Stomach (tissue), 8 donors: ENCODE measurements at regions not wholly inside any gene's neighbourhood (a gene's known extent, or its start where the extent isn't known, plus 50 kb on each side); places are given as distances from the start of the nearest gene placed in this dataset.

Experiments used
- DNase-seq, 2 donors: peaks; one replicate each; pipeline versions ENCODE4 v3.0.0 to v3.0.0-alpha.2; 2013 to 2019
- H3K27ac ChIP-seq, 5 donors: fragments of 200-600 bp in 4 of 5; sonication (generic) in 4 of 5; one replicate each; pipeline ENCODE4 v1.5.1; 2013 to 2019; ENCODE audit warnings: mild to moderate bottlenecking in 1 of 5, moderate library complexity in 1 of 5
- H3K27me3 ChIP-seq, 3 donors: fragments of 200-600 bp; sonication (generic); one replicate each; pipeline ENCODE4 v1.5.1; 2017 to 2019; ENCODE audit warnings: mixed run types in 1 of 3
- H3K36me3 ChIP-seq, 4 donors: fragments of 200-600 bp; sonication (generic); 1 replicate in 3 of 4; 2 replicates in 1 of 4; pipeline ENCODE4 v1.5.1; 2016 to 2019
- H3K4me1 ChIP-seq, 4 donors: fragments of 200-600 bp; sonication (generic); one replicate each; pipeline ENCODE4 v1.5.1; 2016 to 2019
- H3K4me3 ChIP-seq, 4 donors: fragments of 200-600 bp; sonication (generic) in 3 of 4; one replicate each; pipeline ENCODE4 v1.5.1; 2016 to 2019; ENCODE audit warnings: mild to moderate bottlenecking in 1 of 4
- H3K9me3 ChIP-seq, 4 donors: fragments of 200-600 bp; sonication (generic); one replicate each; pipeline ENCODE4 v1.5.1; 2016 to 2019
- EP300 ChIP-seq: sonication (generic); formaldehyde crosslinking; IDR thresholded peaks from one replicate; pipeline ENCODE4 v1.6.1; 2017; ENCODE audit warnings: antibody characterized with exemption
- POLR2A ChIP-seq, 4 donors: fragments of 450-650 bp; IDR thresholded peaks; one replicate each; pipeline ENCODE4 v1.6.1; 2016; ENCODE audit warnings: antibody characterized with exemption in 4 of 4, control low read depth in 2 of 4, mild to moderate bottlenecking in 1 of 4, moderate library complexity in 1 of 4
- POLR2AphosphoS5 ChIP-seq, 3 donors: sonication (generic); formaldehyde crosslinking; IDR thresholded peaks; one replicate each; pipeline ENCODE4 v1.6.1; 2016; ENCODE audit warnings: antibody characterized with exemption in 3 of 3
- WGBS, 5 donors: extraction: QIAGEN DNeasy Blood & Tissue Kit in 3 of 5; methylation state at CpG; one replicate each; pipeline versions ENCODE4 v1.1.5 to v1.1.7; 2013 to 2018; 5-methylcytosine and 5-hydroxymethylcytosine counted together
- intact Hi-C: fragments of 100-400 bp; cut with DNase I; formaldehyde crosslinking; loops from one replicate; pipeline ENCODE4 v1.15.1; 2023; ENCODE audit warnings: low total_unique reads
- TF ChIP-seq, protein P1 (sequence below), 7 experiments: fragments of 450-650 bp in 4 of 7; fragments of 200-600 bp in 3 of 7; sonication (generic) in 3 of 7; IDR thresholded peaks; one replicate each; pipeline ENCODE4 v1.5.1; 2016 to 2019; ENCODE audit warnings: antibody characterized with exemption in 7 of 7, control low read depth in 2 of 7, mild to moderate bottlenecking in 1 of 7
- donor health status: healthy with polysubstance abuse.
- donor health status: Bipolar disorder and iron deficiency.
- donor health status: healthy.

DNA sequence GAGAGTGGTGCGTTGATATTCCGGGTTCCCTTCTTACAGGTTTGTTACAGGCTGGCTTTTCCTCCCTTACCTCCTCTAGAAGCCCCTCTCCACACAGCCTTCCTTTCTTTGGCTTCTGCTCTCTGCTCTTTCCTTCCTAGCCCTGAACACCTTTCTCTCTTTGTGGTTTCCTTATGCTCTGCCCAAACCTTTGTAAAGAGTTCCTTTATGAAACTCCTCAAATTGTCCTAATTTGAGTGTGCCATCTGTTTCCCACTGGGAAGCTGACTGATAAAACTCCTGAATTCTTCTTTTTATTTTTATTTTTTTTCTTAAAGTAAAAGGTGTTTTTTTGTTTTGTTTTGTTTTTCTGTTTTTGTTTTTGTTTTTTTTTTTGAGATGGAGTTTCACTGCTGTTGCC, 60.1 kb upstream of the OTX2 start:
- Histone ChIP-seq H3K36me3 (no peaks in the 10 kb centered on the region), H3K4me3 (no peak overlapping the region), H3K27me3 (no peaks in the 10 kb centered on the region), H3K9me3 (no peaks in the 10 kb centered on the region), H3K4me1 (no peaks in the 10 kb centered on the region), H3K27ac (no peak overlapping the region)
- intact Hi-C loops = no loop called here
- 88 to 98% (median 93%) methylated on average over 2 of the region's 2 CpGs for WGBS, 5 donors
- TF ChIP-seq EP300 (no peak), POLR2A (IDR thresholded peaks at IDR 0.05) (no peak), POLR2AphosphoS5 (IDR thresholded peaks at IDR 0.05) (no peak)
- TF ChIP-seq, protein P1, sequence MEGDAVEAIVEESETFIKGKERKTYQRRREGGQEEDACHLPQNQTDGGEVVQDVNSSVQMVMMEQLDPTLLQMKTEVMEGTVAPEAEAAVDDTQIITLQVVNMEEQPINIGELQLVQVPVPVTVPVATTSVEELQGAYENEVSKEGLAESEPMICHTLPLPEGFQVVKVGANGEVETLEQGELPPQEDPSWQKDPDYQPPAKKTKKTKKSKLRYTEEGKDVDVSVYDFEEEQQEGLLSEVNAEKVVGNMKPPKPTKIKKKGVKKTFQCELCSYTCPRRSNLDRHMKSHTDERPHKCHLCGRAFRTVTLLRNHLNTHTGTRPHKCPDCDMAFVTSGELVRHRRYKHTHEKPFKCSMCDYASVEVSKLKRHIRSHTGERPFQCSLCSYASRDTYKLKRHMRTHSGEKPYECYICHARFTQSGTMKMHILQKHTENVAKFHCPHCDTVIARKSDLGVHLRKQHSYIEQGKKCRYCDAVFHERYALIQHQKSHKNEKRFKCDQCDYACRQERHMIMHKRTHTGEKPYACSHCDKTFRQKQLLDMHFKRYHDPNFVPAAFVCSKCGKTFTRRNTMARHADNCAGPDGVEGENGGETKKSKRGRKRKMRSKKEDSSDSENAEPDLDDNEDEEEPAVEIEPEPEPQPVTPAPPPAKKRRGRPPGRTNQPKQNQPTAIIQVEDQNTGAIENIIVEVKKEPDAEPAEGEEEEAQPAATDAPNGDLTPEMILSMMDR (IDR thresholded peaks at IDR 0.05) = no peak
- DNase-seq = no peak

DNA sequence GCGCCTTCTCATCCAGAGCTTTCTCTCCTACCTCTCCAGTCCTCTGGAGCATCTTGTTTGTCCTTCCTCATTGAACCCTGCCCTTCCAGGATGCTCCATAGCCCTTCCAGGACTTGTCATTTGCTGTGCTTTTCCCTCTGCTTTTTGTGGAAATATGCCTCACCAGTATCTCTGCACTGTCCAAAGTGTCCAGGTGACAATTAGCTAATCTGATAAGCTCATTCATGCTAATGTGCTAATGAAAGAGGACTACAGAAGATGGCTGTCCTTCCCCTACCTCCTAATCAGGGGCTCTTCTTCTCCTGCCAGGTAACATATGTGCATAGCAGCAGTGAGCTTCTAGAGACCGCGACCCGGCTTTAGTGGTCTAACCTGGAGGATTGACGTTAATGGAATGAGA, 58.4 kb upstream of the OTX2 start:
- Histone ChIP-seq H3K27ac (no peak overlapping the region), H3K27me3 (peaks cover 0 to 2% (median 0%) of the 10 kb centered on the region in 3 donors), H3K9me3 (no peaks in the 10 kb centered on the region), H3K36me3 (no peaks in the 10 kb centered on the region), H3K4me1 (no peaks in the 10 kb centered on the region), H3K4me3 (no peak overlapping the region)
- no peak for DNase-seq
- TF ChIP-seq, protein P1 (IDR thresholded peaks at IDR 0.05) = no peak
- TF ChIP-seq POLR2AphosphoS5 (IDR thresholded peaks at IDR 0.05) (no peak), EP300 (no peak), POLR2A (IDR thresholded peaks at IDR 0.05) (no peak)
- intact Hi-C loops = no loop called here
- 80 to 89% (median 87%) methylated on average over 5 of the region's 5 CpGs for WGBS, 5 donors

DNA sequence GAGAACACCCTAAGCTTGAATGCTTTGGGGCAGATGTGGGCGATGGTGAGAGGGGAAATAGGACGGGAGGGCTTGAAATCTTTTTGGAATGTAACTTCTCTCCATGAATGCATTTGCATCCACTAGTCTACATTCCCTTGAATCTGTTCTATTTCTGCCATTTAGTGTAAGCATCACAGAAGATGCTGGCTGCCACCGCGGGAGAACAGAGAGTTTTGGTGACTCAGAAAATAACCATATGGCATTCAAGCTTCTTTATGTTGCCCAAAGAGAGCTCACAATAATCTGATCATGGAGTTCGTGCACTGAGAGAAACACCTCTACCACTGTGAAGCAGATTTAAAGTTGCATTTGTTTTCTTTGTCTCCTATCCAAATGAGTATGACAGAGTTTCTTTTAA, 52.6 kb upstream of the OTX2 start:
- H3K36me3 ChIP-seq = no peaks in the 10 kb centered on the region
- H3K4me3 ChIP-seq = no peak overlapping the region
- no peaks in the 10 kb centered on the region for H3K4me1 ChIP-seq
- 65 to 76% (median 67%) methylated on average over 5 of the region's 5 CpGs for WGBS, 5 donors
- no peak for TF ChIP-seq POLR2AphosphoS5 (IDR thresholded peaks at IDR 0.05)
- TF ChIP-seq, protein P1 (IDR thresholded peaks at IDR 0.05) = no peak
- TF ChIP-seq POLR2A (IDR thresholded peaks at IDR 0.05) = no peak
- no peak for TF ChIP-seq EP300
- DNase-seq = no peak
- no peaks in the 10 kb centered on the region for H3K9me3 ChIP-seq
- intact Hi-C loops = no loop called here
- no peak overlapping the region for H3K27ac ChIP-seq
- H3K27me3 ChIP-seq = peaks cover 0 to 10% (median 0%) of the 10 kb centered on the region in 3 donors

DNA sequence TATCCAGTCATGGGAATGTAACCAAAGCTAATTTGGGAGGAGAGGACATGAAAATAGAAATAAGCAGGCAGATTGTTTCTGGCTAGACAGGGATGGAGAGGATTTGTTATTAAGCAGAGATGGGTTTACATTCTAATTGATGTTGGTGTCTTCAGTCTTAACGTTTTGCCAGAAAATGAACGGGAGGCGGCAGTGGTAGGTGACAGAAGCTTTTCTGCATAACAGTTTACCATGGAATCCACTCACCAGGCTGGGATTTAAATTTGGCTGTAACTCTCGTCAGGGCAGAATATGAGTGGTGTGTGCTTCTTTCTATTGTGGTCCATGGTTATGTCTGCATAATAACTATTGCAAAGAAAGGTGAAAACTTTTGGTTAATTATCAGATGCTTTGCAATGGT, 50.2 kb upstream of the OTX2 start:
- 52 to 69% (median 57%) methylated on average over 4 of the region's 4 CpGs for WGBS, 5 donors
- H3K27me3 ChIP-seq = peaks cover 0 to 18% (median 0%) of the 10 kb centered on the region in 3 donors
- TF ChIP-seq, protein P1 (IDR thresholded peaks at IDR 0.05) = no peak
- TF ChIP-seq POLR2AphosphoS5 (IDR thresholded peaks at IDR 0.05) = no peak
- no peak for TF ChIP-seq POLR2A (IDR thresholded peaks at IDR 0.05)
- TF ChIP-seq EP300 = no peak
- H3K27ac ChIP-seq = no peak overlapping the region
- H3K9me3 ChIP-seq = no peaks in the 10 kb centered on the region
- H3K4me3 ChIP-seq = no peak overlapping the region
- intact Hi-C loops = no loop called here
- no peaks in the 10 kb centered on the region for H3K36me3 ChIP-seq
- H3K4me1 ChIP-seq = peaks cover 0 to 10% (median 4%) of the 10 kb centered on the region in 4 donors
- no peak for DNase-seq
